DMS153 treated with DMSO at 0.1 percent for 48 hours (cell line): ENCODE measurements at regions not wholly inside any gene's neighbourhood (a gene's known extent, or its start where the extent isn't known, plus 50 kb on each side); places are given as distances from the start of the nearest gene placed in this dataset.
"Not testable (repeated sequence)": the region's sequence is repeated elsewhere in the genome, so short reads cannot be mapped to it uniquely, and the experiment has no call there.

Experiments
- DNase-seq: peaks from one replicate; lab custom pipeline; 2025; ENCODE audit not compliant: unreplicated experiment; lab: John Stamatoyannopoulos, UW

- DNase-seq: no peak
Measured at GRCh38 chr3:109784852-109785631, 447.7 kb upstream of the DPPA4 start.

- DNase-seq: no peak
Measured at GRCh38 chr3:109803274-109803673, 465.9 kb upstream of the DPPA4 start.

DNA sequence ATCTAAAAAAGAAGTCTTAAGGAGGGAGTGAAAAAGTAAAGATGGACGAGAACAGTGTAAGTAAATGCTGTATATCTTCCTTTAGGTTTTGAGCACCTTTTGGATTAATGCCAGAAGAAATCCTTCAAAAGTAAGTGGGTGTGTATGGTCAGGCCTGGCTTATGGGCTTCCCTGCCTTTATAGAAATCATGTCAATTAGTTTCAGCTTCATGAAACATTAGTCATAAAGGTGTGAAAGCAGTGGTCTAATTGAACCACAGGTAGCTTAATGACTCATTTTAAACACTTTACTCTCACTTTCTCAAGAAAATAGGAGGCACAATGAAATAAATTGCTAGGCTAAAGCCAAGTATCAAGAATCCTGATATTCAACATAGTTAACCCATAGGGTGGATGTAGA, 467.4 kb upstream of the DPPA4 start:
- no peak for DNase-seq

DNA sequence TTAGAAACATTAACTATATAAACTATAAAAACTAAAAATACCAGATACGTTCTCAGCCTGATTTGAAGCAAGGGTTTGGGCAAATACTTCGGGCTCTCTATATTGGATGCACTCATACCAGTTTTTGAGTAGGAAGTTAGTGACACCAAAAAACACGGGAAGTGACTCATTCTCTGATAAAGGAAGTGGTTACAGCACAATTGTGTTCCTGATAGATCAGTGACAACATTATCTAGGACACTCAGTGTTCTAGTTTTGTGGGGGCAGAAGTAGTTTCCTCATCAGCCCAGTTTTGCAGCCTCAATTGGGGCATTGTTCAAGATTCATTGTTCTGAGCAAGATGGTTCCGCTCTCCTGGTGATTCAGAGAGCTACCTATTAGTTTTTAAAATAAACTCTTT, 469.6 kb upstream of the DPPA4 start:
- DNase-seq: no peak

GRCh38 chr3:109809513-109809912, 472.2 kb upstream of the DPPA4 start:
- no peak for DNase-seq

DNA sequence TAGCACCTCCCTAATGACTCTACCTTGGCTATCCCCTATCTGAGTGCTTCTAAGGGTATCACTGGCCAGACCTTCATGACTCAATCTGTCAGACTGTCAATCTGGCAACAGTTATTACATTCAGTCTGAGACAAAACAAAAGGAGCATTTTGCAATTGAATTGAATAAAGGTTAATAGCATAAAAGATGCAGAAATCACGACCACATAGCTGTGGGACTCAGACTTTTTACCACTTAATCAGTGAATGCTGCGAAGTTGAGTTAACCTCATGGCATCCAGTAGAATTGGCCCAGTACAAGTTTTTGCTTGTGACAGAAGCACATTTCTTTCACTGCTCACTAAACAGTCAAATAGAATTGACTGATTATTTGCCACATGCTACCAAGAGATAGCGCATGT, 480.7 kb upstream of the DPPA4 start:
- DNase-seq: no peak

DNA sequence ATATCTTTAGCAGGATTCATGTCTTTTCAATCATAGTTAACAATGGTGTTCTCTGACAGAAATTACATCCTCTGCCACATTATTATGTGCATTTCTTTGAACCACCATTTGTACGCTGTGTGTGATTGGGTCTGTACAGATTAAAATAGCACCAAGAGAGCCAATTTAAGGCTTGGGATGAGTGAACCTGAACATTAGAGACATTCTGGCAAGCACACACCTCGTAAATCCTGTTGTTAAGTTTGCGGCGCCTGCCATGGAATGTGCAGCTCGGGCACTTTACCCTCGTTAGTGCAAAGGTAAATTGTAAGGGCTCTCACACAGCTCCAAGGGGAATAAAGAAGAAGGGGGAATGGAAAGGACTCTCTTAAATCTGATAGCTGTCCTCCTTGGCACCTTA, 482.4 kb upstream of the DPPA4 start:
- DNase-seq: no peak

GRCh38 chr3:109825971-109826810, 488.8 kb upstream of the DPPA4 start:
- no peak for DNase-seq

GRCh38 chr3:109831403-109831802, 494.1 kb upstream of the DPPA4 start:
- no peak for DNase-seq

- no peak for DNase-seq
Measured at GRCh38 chr3:109835958-109836357, 498.6 kb upstream of the DPPA4 start.

DNA sequence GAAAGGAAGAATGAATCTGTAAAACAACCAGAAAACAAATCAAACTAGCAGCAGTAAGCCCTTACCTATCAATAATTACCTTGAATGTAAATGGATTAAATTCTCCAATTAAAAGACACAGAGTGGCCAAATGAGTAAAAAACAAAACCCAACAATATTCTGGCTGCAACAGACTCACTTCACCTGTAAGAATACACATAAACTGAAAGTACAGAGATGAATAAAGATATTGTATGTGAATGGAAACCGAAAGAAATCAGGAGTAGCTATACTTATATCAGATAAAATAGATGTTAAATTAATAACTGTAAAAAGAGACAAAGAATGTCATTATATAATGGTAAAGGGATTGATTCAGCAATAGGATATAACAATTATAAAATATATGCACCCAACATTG, 514.5 kb upstream of the DPPA4 start:
- no peak for DNase-seq

GRCh38 chr3:109852283-109852682, 514.9 kb upstream of the DPPA4 start:
- no peak for DNase-seq

GRCh38 chr3:109853077-109853731, 515.9 kb upstream of the DPPA4 start:
- no peak for DNase-seq

DNA sequence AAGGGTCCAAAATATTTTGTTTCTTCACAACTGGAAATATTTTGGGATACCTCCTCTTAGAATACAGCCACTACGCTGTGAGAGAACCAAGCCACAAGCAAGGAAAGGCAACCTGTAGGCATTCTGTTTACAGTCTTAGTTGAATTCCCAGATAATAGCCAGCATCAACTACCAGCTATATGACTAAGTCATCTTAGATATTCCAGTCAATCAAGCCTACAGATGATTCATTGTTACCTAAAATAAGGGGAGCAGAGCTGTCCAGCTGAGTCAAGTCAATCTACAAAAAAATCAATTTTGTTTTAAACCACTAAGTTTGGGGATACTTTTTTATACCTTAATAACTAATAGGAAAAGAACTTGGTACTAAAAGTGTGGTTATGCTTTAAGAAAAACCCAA, 526.4 kb upstream of the DPPA4 start:
- no peak for DNase-seq

- no peak for DNase-seq
Measured at GRCh38 chr3:109864452-109864851, 527.1 kb upstream of the DPPA4 start.

DNA sequence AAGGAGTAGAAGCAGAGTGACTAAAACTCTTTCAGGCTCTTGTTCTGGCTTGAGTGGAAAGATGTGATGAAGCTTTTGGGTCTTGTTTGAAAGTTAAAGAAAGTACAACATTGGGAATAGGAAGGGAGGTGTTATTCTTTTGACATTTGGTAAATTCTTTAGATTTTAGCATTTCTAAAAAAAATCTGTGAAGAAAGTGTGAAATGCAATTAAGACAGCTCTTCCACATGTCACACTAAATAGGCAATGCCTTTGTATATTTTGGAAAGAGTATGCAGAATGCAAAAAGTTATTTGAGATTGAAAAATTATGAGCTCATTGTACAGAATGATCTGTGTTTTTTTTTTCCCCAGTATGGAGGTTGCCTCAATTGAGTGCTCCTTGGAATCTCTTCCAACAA, 532.2 kb upstream of the DPPA4 start:
- DNase-seq: no peak

DNA sequence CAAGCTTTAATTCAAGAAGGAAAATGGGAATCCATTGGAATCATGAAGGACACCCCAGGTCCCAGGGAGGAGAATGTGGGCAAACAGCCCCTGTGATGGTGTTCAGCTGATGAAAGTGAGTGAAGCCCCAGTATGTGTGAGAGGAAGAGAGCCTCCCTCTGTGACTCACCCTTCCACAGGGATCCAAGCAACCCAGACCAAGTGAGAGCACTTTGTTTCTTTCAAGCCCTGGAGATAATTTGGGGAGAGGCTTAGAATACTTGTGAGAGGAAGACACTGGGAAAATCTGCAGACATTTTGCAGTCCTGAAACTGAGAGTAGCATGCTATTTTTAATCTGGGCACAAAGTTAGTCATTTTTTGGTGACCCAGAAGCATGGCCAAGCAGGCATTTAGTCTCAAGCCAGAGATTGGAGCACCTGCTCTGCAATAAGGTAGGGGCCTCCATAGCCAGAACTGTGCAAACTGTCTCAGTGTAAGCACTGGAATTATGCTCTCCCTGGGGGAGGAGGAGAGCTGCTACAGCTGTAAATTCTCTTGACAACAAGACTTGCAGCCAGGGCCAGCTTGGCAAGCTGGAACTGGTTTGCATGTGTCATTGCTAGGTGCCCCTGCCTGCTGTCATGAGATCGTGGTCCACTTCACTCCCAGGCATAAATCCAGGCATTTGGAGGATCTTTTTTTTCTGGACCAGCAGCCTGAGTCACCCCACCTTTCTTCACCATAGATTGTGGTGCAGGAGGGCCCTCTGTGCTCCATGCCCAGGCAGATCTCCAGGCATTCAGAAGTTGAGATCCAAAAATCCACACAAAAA, 537.8 kb upstream of the DPPA4 start:
- DNase-seq: no peak

DNA sequence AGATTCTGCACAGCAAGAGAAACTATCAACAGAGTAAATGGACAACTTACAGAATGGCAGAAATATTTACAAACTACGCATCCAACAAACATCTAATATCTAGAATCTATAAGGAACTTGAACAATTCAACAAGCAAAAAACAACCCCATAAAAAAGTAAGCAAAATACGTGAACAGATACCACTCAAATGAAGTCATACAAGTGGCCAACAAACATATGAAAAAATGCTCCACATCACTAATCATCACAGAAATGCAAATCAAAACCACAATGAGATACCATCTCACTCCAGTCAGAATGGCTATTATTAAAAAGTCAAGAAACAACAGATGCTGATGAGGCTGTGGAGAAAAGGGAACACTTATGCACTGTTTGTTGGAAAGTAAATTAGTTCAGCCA, 540.3 kb upstream of the DPPA4 start:
- not testable (repeated sequence) for DNase-seq

- no peak for DNase-seq
Measured at GRCh38 chr3:109882144-109882543, 544.8 kb upstream of the DPPA4 start.

DNA sequence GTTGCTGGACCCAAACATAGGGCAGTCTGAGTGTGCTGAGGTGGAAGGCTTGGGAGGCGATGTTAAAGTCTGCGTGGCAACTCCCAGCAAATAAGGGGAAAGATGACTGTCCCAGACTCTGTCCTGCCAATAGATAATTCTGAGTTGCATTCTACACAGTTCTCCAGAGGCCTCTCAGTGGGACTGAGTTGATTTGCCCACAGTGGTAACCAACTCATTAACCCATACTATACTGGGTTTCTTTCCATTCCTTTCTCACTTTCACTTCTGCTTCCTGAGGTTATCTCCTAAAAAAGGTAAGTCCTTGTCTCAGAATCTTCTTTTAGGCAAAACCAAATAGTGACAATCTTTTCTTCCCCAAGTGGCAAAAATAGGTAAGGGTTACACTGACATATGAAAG, 549.9 kb upstream of the DPPA4 start:
- DNase-seq: no peak

DNA sequence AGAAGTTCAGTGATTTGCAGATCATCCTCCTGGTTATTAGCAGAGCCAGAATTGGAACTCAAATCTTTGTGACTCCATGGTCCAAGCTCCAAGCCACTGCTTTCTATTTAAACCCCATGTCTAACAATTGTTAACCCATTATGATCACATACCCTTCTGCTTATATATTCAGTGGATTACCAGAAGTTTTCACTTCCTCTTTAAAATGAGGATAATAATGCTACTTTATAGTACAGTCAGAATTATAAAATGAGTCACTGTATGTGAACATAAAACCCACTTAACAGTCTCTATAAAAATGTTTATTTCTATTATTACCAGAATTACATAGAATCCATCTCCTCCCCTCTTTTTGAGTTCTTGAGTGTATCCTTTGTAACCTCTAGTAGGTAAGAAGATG, 550.7 kb upstream of the DPPA4 start:
- no peak for DNase-seq
